ENCODE measurements at regions not wholly inside any gene's neighbourhood (a gene's known extent, or its start where the extent isn't known, plus 50 kb on each side); places are given as distances from the start of the nearest gene placed in this dataset.
A peak's percentile ranks its signal among the peaks of the same experiment; 100 is the strongest.
"Not testable (repeated sequence)": the region's sequence is repeated elsewhere in the genome, so short reads cannot be mapped to it uniquely, and the experiment has no call there.

DNA sequence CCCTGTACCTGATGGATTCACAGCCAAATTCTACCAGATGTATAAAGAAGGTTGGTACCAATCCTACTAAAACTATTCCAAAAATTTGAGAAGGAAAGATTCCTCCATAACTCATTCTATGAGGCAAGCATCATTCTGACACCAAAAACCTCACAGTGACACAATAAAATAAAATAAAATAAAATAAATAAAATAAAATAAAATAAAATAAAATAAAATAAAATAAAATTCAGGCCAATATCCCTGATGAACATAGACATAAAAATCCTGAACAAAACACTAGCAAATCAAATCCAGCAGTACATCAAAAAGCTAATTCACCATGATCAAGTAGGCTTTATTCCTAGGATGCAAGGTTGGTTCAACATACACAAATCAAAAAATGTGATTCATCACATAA lies 108.1 kb downstream of the PROX1 start:
- not testable (repeated sequence) for DNase-seq

DNA sequence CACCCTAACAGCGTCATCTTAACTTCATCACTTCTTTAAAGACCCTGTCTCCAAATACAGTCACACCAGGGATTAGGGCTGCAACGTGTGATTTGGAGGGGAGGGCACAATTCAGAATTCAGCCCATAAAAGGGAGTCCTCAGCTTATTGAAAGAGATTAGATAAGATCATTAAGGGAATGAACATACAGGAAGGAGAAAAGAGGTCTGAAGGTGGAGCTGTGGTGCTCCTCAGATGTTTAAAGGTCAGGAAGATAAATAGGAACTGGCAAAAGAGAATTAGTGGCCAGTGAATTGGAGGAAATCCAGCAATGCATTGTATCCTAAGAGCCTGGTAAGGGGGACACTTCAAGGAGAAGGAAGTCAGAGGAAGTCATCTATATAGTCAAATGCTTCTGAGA lies 113.5 kb downstream of the PROX1 start:
- no peak for DNase-seq

DNA sequence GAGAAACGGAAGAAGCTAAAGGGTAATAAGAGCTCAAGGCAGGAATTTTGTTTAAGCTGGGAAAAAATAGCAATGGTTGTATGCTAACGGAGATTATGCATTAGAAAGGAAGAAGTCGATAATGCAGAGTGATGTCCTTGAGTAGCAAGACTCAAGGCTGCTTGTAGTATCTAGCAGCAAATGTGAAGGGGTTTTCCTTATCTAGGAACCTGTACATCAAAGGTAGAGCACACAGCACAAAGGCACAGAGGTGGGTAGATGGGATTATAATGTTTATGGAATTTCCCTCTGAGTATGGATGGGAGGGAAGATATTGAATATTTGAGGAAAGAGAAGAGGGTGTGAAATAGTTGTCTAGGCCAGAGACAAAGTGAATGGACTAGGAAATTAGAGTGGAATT lies 114.1 kb downstream of the PROX1 start:
- DNase-seq = no peak

DNA sequence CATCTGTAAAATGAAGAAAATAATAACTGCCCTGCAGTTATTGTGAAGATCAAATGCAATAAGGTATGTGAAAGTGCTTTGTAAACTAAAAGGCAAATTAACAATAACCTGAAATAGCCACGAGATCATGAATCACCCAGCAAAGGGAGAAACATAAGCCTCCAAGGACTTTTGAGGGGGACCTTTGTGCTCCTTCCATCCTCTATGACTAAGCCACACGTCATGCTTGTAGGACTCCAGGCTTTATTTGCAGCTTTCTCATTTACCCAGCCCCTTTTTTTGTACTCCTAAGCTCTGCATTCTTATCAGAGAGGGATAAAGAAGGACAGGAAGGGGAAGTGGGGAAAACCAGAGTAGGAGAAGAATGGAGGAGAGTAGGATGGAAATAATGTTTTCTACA lies 115.1 kb downstream of the PROX1 start:
- DNase-seq = no peak

DNA sequence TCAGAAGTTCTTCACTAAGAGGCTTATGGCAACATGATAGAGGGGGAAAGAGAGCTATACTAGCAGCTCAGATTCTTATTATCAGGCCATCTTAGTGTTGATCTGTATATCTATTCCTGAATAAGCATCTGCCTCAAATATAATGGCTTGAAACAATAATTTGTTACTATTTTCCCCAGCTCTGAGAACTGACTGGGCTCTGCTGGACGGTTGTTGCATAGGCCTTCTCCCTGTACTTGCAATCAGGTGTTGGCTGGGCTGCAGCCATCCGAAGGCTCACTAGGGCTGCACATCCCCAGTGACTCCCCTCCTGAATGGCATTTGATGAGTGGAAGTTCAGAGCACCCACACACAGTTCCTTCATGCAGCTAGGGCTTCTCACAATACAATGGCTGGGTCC lies 116.0 kb downstream of the PROX1 start:
- DNase-seq = no peak

DNA sequence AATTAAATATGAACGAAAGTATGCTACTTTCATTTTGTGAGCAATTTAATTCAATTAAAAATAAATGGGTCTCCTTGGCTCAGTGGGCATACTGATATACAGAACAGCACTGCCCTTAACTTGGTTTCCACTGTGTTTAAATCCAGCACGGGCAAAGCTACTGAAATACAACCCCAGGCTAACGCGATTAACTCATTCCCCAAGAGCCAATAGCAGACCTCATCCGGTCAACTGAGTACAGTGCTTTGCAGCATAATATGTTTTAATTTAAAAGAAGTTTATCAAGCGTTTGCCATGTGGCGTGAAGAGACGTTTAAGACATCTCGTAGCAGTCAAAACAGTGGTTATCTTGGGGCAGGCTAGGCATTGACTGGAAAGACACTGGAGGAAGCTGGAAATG lies 118.6 kb downstream of the PROX1 start:
- DNase-seq = no peak

DNA sequence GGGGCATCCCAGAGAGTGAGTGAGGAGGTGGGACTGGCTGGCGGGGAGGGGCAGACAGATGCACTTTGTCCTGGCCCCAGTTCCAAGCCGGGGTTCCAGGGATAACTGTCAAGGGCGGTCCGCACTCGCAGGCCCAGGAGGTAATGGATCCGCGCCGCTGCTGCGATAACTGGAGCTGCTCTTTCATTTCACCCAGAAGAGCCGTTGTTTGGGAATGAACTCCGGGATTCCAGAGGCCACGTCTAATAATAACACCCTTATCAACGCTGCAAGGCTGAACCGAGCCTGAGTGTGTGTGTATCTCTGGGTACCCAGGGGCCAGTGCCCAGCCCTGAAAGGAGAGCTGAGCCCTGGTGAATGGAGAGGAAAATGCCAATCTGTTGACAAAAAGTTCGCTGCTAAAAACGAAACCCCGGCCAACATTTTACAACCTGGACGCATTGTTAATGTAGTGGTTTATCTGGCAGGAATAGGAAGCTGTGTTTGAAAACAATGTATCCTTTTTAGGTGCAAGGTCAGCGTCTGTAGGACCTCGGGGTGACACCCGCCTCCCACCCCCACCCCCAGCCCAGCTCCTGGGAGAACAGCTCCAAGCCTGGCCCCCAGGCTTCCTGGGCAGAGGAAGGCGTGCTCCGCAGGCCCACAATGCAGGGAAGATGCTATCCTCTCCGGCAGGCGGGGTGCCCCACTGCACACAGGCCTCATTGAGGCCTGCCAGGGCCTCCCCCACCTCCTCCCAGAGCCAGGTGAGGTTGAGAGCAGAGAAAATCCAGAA lies 119.7 kb downstream of the PROX1 start:
- DNase-seq = peak; percentile 46

DNA sequence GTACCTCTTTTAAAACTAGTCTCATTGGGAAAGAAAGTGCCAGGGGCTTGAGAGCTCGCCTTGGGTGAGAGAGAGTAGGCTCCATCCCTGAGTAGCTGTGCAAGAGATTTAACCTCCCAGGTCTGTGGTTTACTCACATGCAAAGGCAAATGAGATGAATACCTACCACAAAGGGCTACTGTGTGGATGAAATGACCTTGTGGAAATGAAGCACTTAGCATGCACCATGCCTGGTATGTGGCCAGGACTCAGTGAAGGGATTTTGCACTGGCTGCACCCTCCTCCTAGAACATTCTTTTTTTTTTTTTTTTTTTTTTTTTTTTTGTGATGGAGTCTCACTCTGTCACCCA lies 120.3 kb downstream of the PROX1 start:
- peak; percentile 46 for DNase-seq

DNA sequence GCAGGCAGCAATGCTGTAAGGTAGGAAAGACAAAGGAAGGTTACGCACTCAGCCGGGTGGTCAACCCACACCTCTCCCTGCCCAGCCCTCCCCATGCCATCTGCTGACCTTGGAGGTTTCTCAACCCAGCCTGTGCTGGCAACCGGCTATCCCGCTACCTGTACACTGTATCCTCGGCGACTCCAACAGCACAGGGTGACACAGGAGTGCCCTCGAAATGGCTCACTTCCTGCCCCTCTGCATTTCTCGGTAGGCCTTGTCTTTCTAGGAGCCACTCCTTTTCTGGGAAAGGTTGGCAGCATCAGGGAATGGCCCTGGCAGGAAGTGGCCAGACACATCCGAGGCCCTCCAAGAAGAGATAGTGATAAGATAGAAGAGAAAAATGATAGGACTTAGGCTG lies 124.0 kb downstream of the PROX1 start:
- DNase-seq = no peak

DNA sequence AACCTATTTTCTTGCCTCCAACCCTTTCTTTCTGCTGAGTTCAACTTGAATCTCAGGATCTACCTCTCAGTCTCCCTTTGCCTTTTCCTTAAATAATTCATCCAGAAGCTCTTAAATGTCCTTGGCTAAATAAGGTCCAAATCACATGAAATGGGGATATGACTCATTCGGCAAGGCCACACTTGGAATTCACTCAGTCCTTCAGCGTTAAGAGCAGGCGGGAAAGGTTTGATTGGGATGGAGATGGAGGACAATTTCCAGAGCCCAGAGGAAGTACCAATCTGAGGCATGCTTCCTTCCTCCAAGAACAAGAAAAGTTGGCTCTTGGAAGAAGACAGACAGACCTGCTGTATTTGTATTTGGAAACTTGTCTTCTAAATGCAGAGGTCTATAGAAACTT lies 128.5 kb downstream of the PROX1 start:
- DNase-seq = no peak

DNA sequence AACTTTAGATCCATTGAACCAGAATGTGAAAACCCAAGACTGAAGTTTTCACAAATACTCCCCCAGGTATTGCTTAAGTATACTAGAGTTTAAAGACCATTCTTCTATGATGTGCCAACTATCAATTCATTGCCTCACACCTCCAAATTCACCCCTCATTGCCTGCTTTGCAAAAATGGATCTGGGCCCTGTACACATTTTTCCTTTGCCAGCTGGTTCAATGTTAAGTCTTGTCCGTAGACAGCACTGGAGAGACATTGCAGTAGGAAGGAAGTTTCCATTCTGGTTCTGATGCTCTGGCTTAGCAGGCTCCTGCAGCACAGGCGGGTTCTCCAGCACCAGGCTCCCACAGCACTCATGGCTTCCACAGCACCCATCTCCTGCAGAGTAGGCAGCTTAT lies 130.0 kb downstream of the PROX1 start:
- no peak for DNase-seq

DNA sequence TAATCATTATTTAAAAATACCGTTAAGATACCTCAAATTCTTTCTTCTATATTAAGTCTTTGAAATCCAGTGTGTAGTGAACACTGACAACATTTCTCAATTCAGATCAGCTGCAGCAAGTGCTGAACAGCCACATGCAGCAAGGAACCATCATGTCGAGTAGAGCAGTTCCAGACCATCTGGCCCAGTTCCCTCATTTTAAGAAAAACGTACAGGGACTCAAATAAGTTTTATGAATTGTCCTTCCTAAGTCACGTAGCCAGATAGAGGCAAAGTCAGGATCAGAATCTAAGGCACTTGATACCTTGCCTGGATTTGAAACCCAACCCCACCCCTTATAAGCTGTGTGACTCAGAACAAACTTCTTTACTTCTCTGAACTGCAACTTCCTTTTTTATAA lies 132.4 kb downstream of the PROX1 start:
- no peak for DNase-seq

DNA sequence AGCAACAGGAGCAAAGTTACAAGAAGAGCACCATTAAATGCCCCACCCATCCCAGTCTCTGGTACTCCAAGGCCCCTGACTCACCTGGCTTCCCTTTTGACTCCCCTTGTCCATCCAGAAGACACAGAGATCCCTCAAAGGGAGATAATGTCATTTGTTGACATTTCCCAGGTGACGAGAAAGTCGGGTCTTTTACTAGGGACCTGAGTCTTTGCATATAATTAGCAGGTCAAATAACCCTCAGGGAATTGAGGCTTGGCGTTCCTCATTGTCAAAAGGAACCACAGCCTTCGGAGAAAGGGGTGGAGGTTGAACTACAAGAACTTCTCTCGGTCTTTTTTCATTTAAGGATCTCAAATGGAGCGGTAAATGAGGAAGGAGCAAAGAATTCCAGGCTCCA lies 133.2 kb downstream of the PROX1 start:
- DNase-seq = no peak

DNA sequence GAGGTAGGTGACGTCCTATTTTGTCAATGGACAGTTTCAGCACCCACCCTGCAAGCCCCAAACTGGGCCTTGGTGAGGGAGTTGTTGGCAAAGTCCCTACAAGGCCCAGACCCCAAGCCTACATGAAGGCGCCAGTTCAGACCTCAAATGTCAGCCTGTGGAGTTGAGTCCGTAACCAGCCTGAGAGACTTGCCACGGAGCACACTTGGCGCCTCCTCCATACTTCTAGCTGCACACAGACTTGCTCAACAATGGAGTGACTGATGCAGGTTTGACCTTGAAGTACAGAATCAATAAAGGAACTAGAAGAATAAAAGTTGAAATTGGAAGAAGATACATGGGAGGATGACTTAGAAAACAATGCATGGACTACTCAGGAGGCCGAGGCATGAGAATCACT lies 134.3 kb downstream of the PROX1 start:
- no peak for DNase-seq

DNA sequence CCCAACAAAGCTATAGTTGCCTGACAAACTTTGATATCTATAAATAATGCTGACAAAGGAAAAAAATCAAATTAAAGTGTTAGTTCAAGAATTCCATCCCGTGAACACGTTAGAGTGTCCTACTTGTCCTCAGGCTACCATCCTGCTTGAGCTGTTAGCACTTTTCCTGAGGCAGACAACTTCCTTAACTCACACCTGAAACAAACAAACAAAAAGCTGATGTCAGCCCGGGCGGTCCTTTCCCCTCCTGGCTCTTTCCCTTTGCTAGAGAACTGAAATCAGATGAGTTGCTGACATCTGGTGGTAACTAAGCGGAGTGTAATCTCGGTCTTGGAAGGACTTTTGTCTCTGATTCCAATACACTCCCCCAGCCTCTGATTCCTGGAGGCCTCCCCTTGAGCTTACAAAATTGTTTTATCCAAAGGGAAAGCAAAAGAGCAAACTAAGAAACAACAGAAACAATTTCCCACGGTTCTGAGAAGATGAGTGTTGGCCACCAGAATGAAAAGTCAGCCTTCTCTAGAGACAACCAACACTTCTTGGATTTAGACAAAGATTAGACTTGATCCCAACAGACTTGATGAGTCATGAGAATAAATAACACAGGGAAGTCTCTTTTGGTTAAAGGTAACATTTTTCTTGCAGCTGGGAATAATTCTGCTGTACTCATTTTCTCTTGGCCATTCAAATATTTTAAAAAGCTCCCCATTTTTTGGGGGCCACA lies 135.4 kb downstream of the PROX1 start:
- peak; percentile 96 for DNase-seq

DNA sequence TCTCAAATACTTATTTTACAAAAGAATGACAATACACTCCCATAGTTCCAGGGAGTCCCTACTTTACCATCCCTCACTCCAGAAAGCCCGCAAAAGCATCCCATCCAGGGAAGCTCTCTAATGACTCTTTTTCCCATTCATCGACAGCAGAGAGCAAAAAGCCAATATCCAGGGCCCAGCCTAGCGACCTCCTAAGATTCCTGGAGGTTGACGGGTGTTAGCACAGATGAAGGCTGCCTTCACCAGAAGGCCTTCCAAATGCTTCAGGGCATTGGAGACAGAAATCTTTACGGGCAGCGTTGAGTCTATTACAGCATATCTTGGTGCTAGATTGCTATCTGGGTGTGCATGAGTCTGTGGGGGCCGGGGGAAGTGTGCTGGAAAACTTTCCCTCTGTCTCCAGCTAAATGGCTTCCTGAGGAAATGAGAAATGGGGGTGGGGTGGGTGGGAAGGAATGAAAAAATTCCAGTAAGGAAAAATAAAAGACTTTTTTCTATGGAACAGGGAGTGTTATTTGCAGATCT lies 136.6 kb downstream of the PROX1 start:
- DNase-seq = no peak

DNA sequence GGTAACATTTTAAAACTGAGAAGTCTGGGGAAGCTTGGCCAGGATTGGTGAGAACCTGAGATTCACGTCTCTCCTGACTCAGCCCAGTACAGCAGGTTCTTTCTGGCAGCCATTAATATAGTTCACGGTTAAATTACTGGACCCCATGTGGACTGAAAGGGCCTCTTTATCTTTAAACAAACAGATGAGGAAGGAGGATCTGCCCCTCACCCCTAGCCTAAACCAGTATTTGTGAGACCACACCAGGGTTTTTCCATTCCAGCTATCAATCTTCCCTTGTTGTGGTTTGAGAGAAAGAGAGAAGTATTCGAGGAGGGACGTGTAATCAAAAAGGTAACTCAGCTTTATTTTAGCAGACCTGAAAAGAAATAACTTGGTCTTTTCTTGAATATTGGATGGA lies 137.1 kb downstream of the PROX1 start:
- no peak for DNase-seq

DNA sequence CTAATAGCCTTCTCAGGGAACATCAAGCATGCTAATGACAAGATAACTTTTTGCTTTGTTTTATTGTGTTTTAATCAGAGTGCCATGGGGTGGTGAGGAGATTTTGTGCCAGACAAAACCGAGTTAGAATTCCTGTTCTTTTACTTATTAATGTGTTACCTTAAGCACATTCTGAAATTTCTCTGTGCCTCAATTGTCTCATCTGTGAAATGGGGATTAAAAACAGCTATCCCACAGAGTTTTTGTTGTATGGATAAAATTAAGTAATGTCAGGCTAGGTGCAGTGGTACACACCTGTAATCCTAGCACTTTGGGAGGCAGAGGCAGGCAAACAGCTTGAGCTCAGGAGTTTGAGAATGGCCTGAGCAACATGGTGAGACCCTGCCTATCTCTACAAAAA lies 138.0 kb downstream of the PROX1 start:
- DNase-seq = no peak

DNA sequence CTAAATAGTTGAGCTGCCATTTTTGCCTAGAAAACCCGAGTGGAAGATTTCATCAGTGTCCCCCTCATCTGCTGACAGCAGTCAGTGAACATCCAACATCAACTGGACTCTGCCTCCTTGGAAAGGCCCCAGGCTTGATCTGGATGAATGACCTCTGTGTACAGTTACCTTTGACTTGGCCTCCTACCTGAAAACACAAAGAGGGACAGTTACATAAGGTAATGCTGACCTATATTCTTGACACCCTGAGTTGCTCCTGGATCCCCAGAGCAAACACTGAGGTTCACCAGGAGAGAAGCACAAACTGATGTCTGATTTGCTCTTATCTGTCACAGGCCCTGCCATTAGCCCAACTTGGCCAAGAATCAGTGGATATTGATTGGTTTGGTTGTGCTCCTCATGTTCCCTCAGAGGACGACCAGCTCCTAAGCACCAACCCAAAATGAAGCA lies 138.9 kb downstream of the PROX1 start:
- no peak for DNase-seq

DNA sequence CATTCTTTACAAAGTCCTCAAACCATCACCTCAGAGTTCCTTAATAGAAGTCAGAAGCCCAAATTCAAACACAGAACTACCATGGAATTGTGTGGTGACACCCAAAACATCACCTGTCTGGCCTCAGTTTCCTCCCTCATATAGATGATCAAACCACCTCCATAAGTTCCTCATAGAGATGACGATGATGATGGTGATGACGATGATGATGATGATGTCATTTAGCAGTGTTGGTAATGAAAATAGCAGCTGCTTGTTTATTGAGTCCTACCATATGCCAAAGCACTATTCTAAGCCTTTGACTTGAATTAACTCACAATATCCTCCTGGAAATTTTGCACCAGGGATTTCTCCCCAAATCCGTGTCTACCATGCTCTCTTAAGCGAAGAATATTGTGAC lies 139.9 kb downstream of the PROX1 start:
- no peak for DNase-seq

DNA sequence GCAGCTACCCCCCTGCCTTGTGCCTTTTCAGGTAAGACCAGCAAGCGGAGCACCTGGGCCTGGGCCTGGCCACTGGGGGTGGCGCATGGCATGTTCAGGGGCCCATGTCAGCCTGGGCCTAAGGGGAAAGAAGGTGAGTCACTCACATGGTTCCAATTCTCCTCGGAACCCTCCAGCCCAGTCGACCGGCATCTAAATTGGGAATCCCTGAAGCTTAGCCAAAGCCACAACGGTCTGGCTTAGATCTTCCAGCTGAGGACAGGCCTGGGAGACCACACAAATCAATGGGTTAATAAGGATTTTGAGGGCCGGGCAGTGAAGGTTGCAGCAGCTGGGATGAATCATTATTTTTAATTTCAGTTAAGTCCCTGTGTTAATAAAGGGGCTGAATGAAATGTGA lies 145.1 kb upstream of the SMYD2 start:
- no peak for DNase-seq

DNA sequence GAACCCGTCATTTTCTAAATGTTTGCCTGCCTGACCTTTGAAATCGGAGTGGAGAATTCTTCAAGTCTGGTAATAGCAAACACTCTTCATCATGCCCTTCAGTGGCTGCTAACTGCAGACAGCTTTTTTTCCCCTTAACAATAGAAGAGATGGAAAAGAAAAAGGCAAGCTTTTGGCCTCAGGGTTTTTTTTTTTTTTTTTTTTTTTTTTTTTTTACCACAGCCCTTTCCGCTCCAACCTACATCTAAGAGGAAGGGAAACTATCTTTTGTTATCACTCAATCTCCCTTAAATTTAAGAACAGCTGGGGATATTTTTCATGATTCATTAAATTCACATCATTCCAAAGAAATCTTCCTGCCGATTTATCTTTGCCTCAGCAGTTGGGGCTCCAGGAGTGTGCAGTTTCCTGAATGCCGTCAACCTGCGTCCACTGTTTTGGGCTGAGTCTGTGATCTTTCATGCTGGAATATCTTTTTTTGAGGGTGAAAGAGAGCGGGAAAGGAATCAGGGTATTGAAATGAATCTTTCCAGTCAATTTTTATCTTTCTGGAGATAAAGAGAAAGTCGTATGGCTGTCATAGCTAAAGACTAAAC lies 144.5 kb upstream of the SMYD2 start:
- DNase-seq = no peak

DNA sequence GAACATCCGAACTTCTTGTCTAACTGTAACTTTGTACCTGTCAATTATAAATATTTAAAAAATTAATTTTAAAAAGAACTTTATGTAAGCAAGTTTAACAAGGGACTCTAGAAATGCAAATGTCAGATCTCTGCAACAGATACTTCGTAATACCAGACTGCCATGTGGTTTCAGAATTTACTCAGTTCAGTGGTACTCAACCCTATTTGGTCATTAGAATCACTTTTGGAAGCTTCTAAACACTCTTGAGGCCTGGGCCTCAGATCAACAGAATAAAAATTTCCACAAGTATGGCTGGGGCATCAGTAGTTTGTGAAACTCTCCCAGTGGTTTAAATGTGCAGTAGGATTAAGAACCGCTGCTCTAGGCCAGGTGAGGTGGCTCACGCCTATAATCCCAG lies 139.5 kb upstream of the SMYD2 start:
- no peak for DNase-seq
